Panc1 (cell line): ENCODE measurements at regions not wholly inside any gene's neighbourhood (a gene's known extent, or its start where the extent isn't known, plus 50 kb on each side); places are given as distances from the start of the nearest gene placed in this dataset.

ENCODE experiments used
- ATAC-seq: fragments of 200-7000 bp; cut with Tn5 transposase; 2 replicates; pipeline ENCODE4 v1.9.1; 2020; ENCODE audit warnings: mild to moderate bottlenecking, moderate library complexity
- BruUV-seq: library from RNA; stranded (reverse); fragments of 400-500 nt; replicated peaks from 2 replicates; lab custom pipeline; 2021; lab: Mats Ljungman, UMichigan
- CTCF ChIA-PET: fragments of 300-600 bp; sonication (Branson Sonifier 250); formaldehyde crosslinking; loops from one replicate; lab custom pipeline; 2022; ENCODE audit warnings: antibody characterized with exemption; lab: Charles Lee
- POLR2A ChIA-PET: fragments of 300-600 bp; sonication (Branson Sonifier 250); formaldehyde crosslinking; loops from one replicate; lab custom pipeline; 2022; ENCODE audit warnings: antibody characterized with exemption; lab: Charles Lee
- DNase-seq: peaks from one replicate; pipeline ENCODE4 v3.0.0-alpha.2; 2010; ENCODE audit warnings: low read depth, low spot score
- H3K27ac ChIP-seq: 2 replicates; pipeline ENCODE4 v1.5.1; 2011; ENCODE audit warnings: mild to moderate bottlenecking, low read length, inconsistent platforms
- H3K27me3 ChIP-seq: fragments of 200-500 bp; sonication (Bioruptor generic); 2 replicates; pipeline ENCODE4 v1.6.0; 2014; ENCODE audit warnings: low read length, inconsistent platforms; ENCODE audit not compliant: control insufficient read depth, insufficient read depth
- H3K36me3 ChIP-seq: fragments of 200-500 bp; sonication (Bioruptor generic); 2 replicates; pipeline ENCODE4 v1.5.1; 2014; ENCODE audit warnings: inconsistent platforms, mild to moderate bottlenecking, low read length, moderate library complexity; ENCODE audit not compliant: control insufficient read depth, insufficient read depth
- H3K4me1 ChIP-seq: 2 replicates; pipeline ENCODE4 v1.5.1; 2011; ENCODE audit warnings: inconsistent platforms, mild to moderate bottlenecking, low read length, moderate library complexity; ENCODE audit not compliant: control insufficient read depth, insufficient read depth
- H3K4me3 ChIP-seq, 2 experiments: 2 replicates each; pipeline ENCODE4 v1.5.1; 2011 to 2012; ENCODE audit warnings: low read depth in 2 of 2, low read length in 2 of 2, mild to moderate bottlenecking in 2 of 2, inconsistent platforms in 1 of 2, moderate library complexity in 1 of 2
- H3K9me3 ChIP-seq: fragments of 200-500 bp; sonication (Bioruptor generic); 2 replicates; pipeline ENCODE4 v1.5.1; 2014; ENCODE audit warnings: low read depth, mild to moderate bottlenecking, inconsistent platforms, low read length, moderate library complexity; ENCODE audit not compliant: control insufficient read depth, insufficient read depth
- POLR2AphosphoS5 ChIP-seq: IDR thresholded peaks from 2 replicates; pipeline ENCODE4 v1.6.1; 2012; ENCODE audit warnings: mild to moderate bottlenecking, low read depth, low read length, moderate library complexity
- REST ChIP-seq, 2 experiments: IDR thresholded peaks; 2 replicates each; pipeline ENCODE4 v1.6.1; 2011 to 2012; ENCODE audit warnings: low read depth in 2 of 2, control low read depth in 1 of 2, low read length in 1 of 2, mild to moderate bottlenecking in 1 of 2, moderate library complexity in 1 of 2; ENCODE audit not compliant: insufficient read depth in 1 of 2
- SIN3A ChIP-seq: IDR thresholded peaks from 2 replicates; pipeline ENCODE4 v1.6.1; 2012; ENCODE audit warnings: low read depth, mild to moderate bottlenecking, low read length, moderate library complexity, borderline replicate concordance; ENCODE audit not compliant: insufficient read depth
- TCF7L2 ChIP-seq: IDR thresholded peaks from 2 replicates; pipeline ENCODE4 v1.6.1; 2011; ENCODE audit warnings: mild to moderate bottlenecking, low read depth, low read length, inconsistent platforms
- in situ Hi-C: cut with HindIII; loops from 2 replicates; pipeline ENCODE4 v1.10.0; 2016; ENCODE audit warnings: low sequenced_read_pairs, low pct_unique_long_range_greater_than_20kb
- intact Hi-C: fragments of 100-400 bp; cut with micrococcal nuclease; formaldehyde crosslinking; loops from one replicate; pipeline ENCODE4 v1.10.0; 2022; ENCODE audit not compliant: unreplicated experiment
- TF ChIP-seq, protein P1 (sequence below): fragments of 450-650 bp; IDR thresholded peaks from 2 replicates; pipeline ENCODE4 v1.5.1; 2017; ENCODE audit warnings: mild to moderate bottlenecking

- Histone ChIP-seq H3K9me3 (no peaks in the 10 kb centered on the region), H3K27ac (no peak overlapping the region), H3K36me3 (no peaks in the 10 kb centered on the region), H3K27me3 (no peaks in the 10 kb centered on the region), H3K4me3 (no peak overlapping the region), H3K4me1 (no peaks in the 10 kb centered on the region)
- in situ Hi-C loops, result no loop called here
- intact Hi-C loops, result no loop called here
- CTCF ChIA-PET, result interaction anchor here (0.6 kb wide), 1 partner anchor 1381 kb away, joined by 4 read pairs; no protein-coding TSS in a partner anchor
- BruUV-seq, result no TSS peak
- ATAC-seq, result no peak
- TF ChIP-seq SIN3A, result no peak
- no peak for TF ChIP-seq POLR2AphosphoS5
- no peak for TF ChIP-seq TCF7L2
- TF ChIP-seq REST (IDR thresholded peaks at IDR 0.05; ENCODE audit: insufficient read depth in 1 of 2, low read depth in 2 of 2, low read length in 1 of 2), result no peak
- TF ChIP-seq, protein P1, sequence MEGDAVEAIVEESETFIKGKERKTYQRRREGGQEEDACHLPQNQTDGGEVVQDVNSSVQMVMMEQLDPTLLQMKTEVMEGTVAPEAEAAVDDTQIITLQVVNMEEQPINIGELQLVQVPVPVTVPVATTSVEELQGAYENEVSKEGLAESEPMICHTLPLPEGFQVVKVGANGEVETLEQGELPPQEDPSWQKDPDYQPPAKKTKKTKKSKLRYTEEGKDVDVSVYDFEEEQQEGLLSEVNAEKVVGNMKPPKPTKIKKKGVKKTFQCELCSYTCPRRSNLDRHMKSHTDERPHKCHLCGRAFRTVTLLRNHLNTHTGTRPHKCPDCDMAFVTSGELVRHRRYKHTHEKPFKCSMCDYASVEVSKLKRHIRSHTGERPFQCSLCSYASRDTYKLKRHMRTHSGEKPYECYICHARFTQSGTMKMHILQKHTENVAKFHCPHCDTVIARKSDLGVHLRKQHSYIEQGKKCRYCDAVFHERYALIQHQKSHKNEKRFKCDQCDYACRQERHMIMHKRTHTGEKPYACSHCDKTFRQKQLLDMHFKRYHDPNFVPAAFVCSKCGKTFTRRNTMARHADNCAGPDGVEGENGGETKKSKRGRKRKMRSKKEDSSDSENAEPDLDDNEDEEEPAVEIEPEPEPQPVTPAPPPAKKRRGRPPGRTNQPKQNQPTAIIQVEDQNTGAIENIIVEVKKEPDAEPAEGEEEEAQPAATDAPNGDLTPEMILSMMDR, result no peak
- no peak for DNase-seq
- POLR2A ChIA-PET, result no interaction called here
These were observed 101.6 kb upstream of the ANKRD28 start for GRCh38 chr3:15899388-15899787.

DNA sequence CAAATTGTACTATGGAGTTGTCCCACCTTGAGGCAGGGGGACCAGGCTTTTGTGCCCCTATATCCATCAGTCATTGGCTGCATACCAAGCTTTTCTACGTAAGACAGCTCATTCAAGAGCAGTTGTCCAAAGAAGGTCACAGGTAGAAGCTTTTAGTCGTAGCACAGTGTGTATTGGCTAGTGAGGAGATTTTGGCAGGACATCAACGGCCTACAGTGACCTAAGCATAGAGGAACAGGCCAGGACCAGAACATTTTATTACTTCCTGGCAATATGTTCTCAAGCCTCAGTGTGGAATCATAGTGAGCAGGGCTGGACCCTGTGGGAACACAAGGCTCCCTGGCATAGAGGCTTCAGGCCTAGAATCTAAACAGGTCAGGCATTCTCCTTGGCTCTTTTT lies 105.4 kb upstream of the ANKRD28 start:
- in situ Hi-C loops, result no loop called here
- POLR2A ChIA-PET, result no interaction called here

More for the DNA sequence above, 105.4 kb upstream of the ANKRD28 start:
- intact Hi-C loops, result no loop called here
- Histone ChIP-seq H3K9me3 (no peaks in the 10 kb centered on the region), H3K27ac (no peak overlapping the region), H3K36me3 (no peaks in the 10 kb centered on the region), H3K27me3 (no peaks in the 10 kb centered on the region), H3K4me1 (no peaks in the 10 kb centered on the region), H3K4me3 (no peak overlapping the region)
- DNase-seq (no peak), ATAC-seq (no peak)
- TF ChIP-seq, protein P1, result no peak
- TF ChIP-seq SIN3A, result no peak
- no peak for TF ChIP-seq POLR2AphosphoS5
- TF ChIP-seq TCF7L2, result no peak
- no peak for TF ChIP-seq REST (IDR thresholded peaks at IDR 0.05; ENCODE audit: insufficient read depth in 1 of 2, low read depth in 2 of 2, low read length in 1 of 2)
- CTCF ChIA-PET, result no interaction called here
- no TSS peak for BruUV-seq
